ENCODE measurements at regions not wholly inside any gene's neighbourhood (a gene's known extent, or its start where the extent isn't known, plus 50 kb on each side); places are given as distances from the start of the nearest gene placed in this dataset.

GRCh38 chr18:56124186-56124585 is 514.2 kb downstream of the TXNL1 start:
- TF ChIP-seq GATA2 (IDR thresholded peaks at IDR 0.05; ENCODE audit: low read depth, low read length) (no peak), GATA3 (IDR thresholded peaks at IDR 0.05; ENCODE audit: low read depth, low read length) (no peak)

Data from SH-SY5Y (cell line).